T-cell (primary cell): ENCODE measurements at regions not wholly inside any gene's neighbourhood (a gene's known extent, or its start where the extent isn't known, plus 50 kb on each side); places are given as distances from the start of the nearest gene placed in this dataset.
"Not testable (repeated sequence)": the region's sequence is repeated elsewhere in the genome, so short reads cannot be mapped to it uniquely, and the experiment has no call there.

Source experiments
- ATAC-seq, 4 experiments: fragments of 200-7000 bp in 3 of 4; fragments of 150-1000 bp in 1 of 4; cut with Tn5 transposase; replicated peaks in 1 of 4; 1 replicate in 3 of 4; 2 replicates in 1 of 4; pipeline ENCODE4 v1.10.0; 2021; ENCODE audit warnings: moderate library complexity in 3 of 4, mild to moderate bottlenecking in 2 of 4, moderate number of reproducible peaks in 1 of 4
- CTCF ChIA-PET, 2 donors: fragments of 300-600 bp; sonication (Branson Sonifier 250); formaldehyde crosslinking; loops; one replicate each; lab custom pipeline; 2022; ENCODE audit warnings: antibody characterized with exemption in 2 of 2; lab: Charles Lee
- POLR2A ChIA-PET, 2 donors: fragments of 300-600 bp; sonication (Branson Sonifier 250); formaldehyde crosslinking; loops; one replicate each; lab custom pipeline; 2022; ENCODE audit warnings: antibody characterized with exemption in 2 of 2; lab: Charles Lee
- DNase-seq, 35 experiments: peaks; one replicate each; pipeline versions ENCODE4 v3.0.0 to v3.0.0-alpha.2; 2013 to 2023
- H3K27ac ChIP-seq: one replicate; pipeline ENCODE4 v1.5.1; 2013; ENCODE audit warnings: low read length
- H3K27me3 ChIP-seq, 2 experiments: replicated peaks in 1 of 2; 1 replicate in 1 of 2; 2 replicates in 1 of 2; pipeline versions ENCODE4 v1.6.1 to v1.7.0; 2013; ENCODE audit warnings: low read length in 1 of 2, mixed read lengths in 1 of 2; ENCODE audit not compliant: control insufficient read depth in 2 of 2, insufficient read depth in 2 of 2; ENCODE audit errors: extremely low read depth in 1 of 2
- H3K36me3 ChIP-seq, 2 donors: 1 replicate in 1 of 2; 2 replicates in 1 of 2; pipeline versions ENCODE4 v1.6.1 to v1.7.0; 2013; ENCODE audit warnings: low read length in 1 of 2; ENCODE audit not compliant: control insufficient read depth in 2 of 2, insufficient read depth in 1 of 2; ENCODE audit errors: extremely low read depth in 1 of 2
- H3K4me1 ChIP-seq, 2 experiments: 1 replicate in 1 of 2; 2 replicates in 1 of 2; pipeline versions ENCODE4 v1.6.1 to v1.7.0; 2013; ENCODE audit warnings: low read length in 2 of 2, mixed read lengths in 1 of 2; ENCODE audit not compliant: insufficient read depth in 2 of 2, control insufficient read depth in 1 of 2; ENCODE audit errors: extremely low read depth in 1 of 2
- H3K4me3 ChIP-seq, 2 donors: 1 replicate in 1 of 2; 2 replicates in 1 of 2; pipeline versions ENCODE4 v1.5.1 to v1.7.0; 2013; ENCODE audit warnings: mild to moderate bottlenecking in 2 of 2, low read length in 1 of 2, moderate library complexity in 1 of 2; ENCODE audit not compliant: control insufficient read depth in 1 of 2; ENCODE audit errors: extremely low read depth in 1 of 2
- H3K9me3 ChIP-seq: 2 replicates; pipeline ENCODE4 v1.7.0; 2013
- H3K27ac Mint-ChIP-seq, 2 donors: one replicate each; pipeline ENCODE4 v1.8.0; 2020 to 2021; ENCODE audit warnings: mild to moderate bottlenecking in 2 of 2, mixed read lengths in 2 of 2
- H3K27me3 Mint-ChIP-seq, 2 donors: one replicate each; pipeline ENCODE4 v1.8.0; 2021 to 2022; ENCODE audit warnings: mixed read lengths in 2 of 2
- H3K36me3 Mint-ChIP-seq: one replicate; pipeline ENCODE4 v1.8.0; 2021; ENCODE audit warnings: mixed read lengths
- H3K4me1 Mint-ChIP-seq, 3 donors: one replicate each; pipeline ENCODE4 v1.8.0; 2020 to 2022; ENCODE audit warnings: mixed read lengths in 3 of 3, mild to moderate bottlenecking in 1 of 3
- H3K4me3 Mint-ChIP-seq, 3 donors: one replicate each; pipeline ENCODE4 v1.8.0; 2020 to 2022; ENCODE audit warnings: mild to moderate bottlenecking in 3 of 3, mixed read lengths in 3 of 3, moderate library complexity in 3 of 3
- H3K9me3 Mint-ChIP-seq, 3 donors: one replicate each; pipeline ENCODE4 v1.8.0; 2020 to 2022; ENCODE audit warnings: mixed read lengths in 3 of 3
- WGBS: methylation state at CpG from one replicate; pipeline ENCODE4 v1.1.5; 2013; ENCODE audit warnings: missing lambda C conversion rate; ENCODE audit not compliant: insufficient coverage; 5-methylcytosine and 5-hydroxymethylcytosine counted together

- H3K27me3 Mint-ChIP-seq: peaks cover 0 to 20% of the 10 kb centered on the region in 2 donors
- H3K4me1 ChIP-seq: no peaks in the 10 kb centered on the region
- no peak overlapping the region for H3K27ac ChIP-seq
- ChIA-PET POLR2A (no interaction called here), CTCF (no interaction called here)
- H3K9me3 Mint-ChIP-seq: no peaks in the 10 kb centered on the region
- H3K4me1 Mint-ChIP-seq: no peaks in the 10 kb centered on the region
- H3K4me3 Mint-ChIP-seq: no peak overlapping the region
- ATAC-seq (no peak), DNase-seq (no peak)
- H3K36me3 Mint-ChIP-seq: no peaks in the 10 kb centered on the region
- no peak overlapping the region for H3K27ac Mint-ChIP-seq
- WGBS: no CpG with 5 or more reads among the region's 4 CpGs
- H3K4me3 ChIP-seq: no peak overlapping the region
- H3K36me3 ChIP-seq: no peaks in the 10 kb centered on the region
- no peaks in the 10 kb centered on the region for H3K27me3 ChIP-seq
- H3K9me3 ChIP-seq: no peaks in the 10 kb centered on the region
These were observed 270.8 kb upstream of the FGF13 start for GRCh38 chrX:138982365-138982764.

GRCh38 chrX:138964501-138964900, 253.0 kb upstream of the FGF13 start:
- CTCF ChIA-PET: no interaction called here
- WGBS: 83% methylated on average over 1 of the region's 4 CpGs
- Mint-ChIP-seq H3K27ac (no peak overlapping the region), H3K4me1 (no peaks in the 10 kb centered on the region), H3K36me3 (no peaks in the 10 kb centered on the region), H3K9me3 (no peaks in the 10 kb centered on the region), H3K27me3 (peaks cover 0 to 4% of the 10 kb centered on the region in 2 donors), H3K4me3 (no peak overlapping the region)
- H3K9me3 ChIP-seq: no peaks in the 10 kb centered on the region
- H3K27me3 ChIP-seq: no peaks in the 10 kb centered on the region
- H3K36me3 ChIP-seq: no peaks in the 10 kb centered on the region
- POLR2A ChIA-PET: no interaction called here
- no peaks in the 10 kb centered on the region for H3K4me1 ChIP-seq
- no peak overlapping the region for H3K27ac ChIP-seq
- no peak overlapping the region for H3K4me3 ChIP-seq
- no peak for ATAC-seq
- no peak for DNase-seq

- H3K27ac ChIP-seq, ATAC-seq, POLR2A ChIA-PET, H3K4me1 Mint-ChIP-seq, CTCF ChIA-PET, H3K27me3 Mint-ChIP-seq, H3K36me3 Mint-ChIP-seq, H3K27ac Mint-ChIP-seq, H3K27me3 ChIP-seq, H3K36me3 ChIP-seq, H3K9me3 Mint-ChIP-seq, H3K4me3 Mint-ChIP-seq, H3K4me1 ChIP-seq, H3K9me3 ChIP-seq, H3K4me3 ChIP-seq, DNase-seq: not testable (repeated sequence)
- no CpG with 5 or more reads among the region's 3 CpGs for WGBS
These were observed 250.9 kb upstream of the FGF13 start for GRCh38 chrX:138962419-138962818.

GRCh38 chrX:138954976-138955375, 243.5 kb upstream of the FGF13 start:
- Histone ChIP-seq H3K27ac (no peak overlapping the region), H3K36me3 (no peaks in the 10 kb centered on the region), H3K4me3 (no peak overlapping the region), H3K27me3 (no peaks in the 10 kb centered on the region), H3K9me3 (no peaks in the 10 kb centered on the region), H3K4me1 (no peaks in the 10 kb centered on the region)
- no CpG with 5 or more reads among the region's 5 CpGs for WGBS
- Mint-ChIP-seq H3K9me3 (no peaks in the 10 kb centered on the region), H3K27ac (no peak overlapping the region), H3K4me3 (no peak overlapping the region), H3K27me3 (peaks cover 0 to 9% of the 10 kb centered on the region in 2 donors), H3K36me3 (no peaks in the 10 kb centered on the region), H3K4me1 (no peaks in the 10 kb centered on the region)
- ChIA-PET CTCF (no interaction called here), POLR2A (no interaction called here)
- ATAC-seq (no peak), DNase-seq (no peak)

- Histone ChIP-seq H3K4me1 (no peaks in the 10 kb centered on the region), H3K4me3 (no peak overlapping the region), H3K27me3 (no peaks in the 10 kb centered on the region), H3K27ac (no peak overlapping the region), H3K36me3 (no peaks in the 10 kb centered on the region), H3K9me3 (no peaks in the 10 kb centered on the region)
- ChIA-PET POLR2A (no interaction called here), CTCF (no interaction called here)
- Mint-ChIP-seq H3K9me3 (peaks cover 0 to 1% (median 0%) of the 10 kb centered on the region in 3 donors), H3K27me3 (peaks cover 0 to 30% of the 10 kb centered on the region in 2 donors), H3K27ac (no peak overlapping the region), H3K36me3 (no peaks in the 10 kb centered on the region), H3K4me1 (no peaks in the 10 kb centered on the region), H3K4me3 (no peak overlapping the region)
- DNase-seq (no peak), ATAC-seq (no peak)
- no CpG with 5 or more reads among the region's 3 CpGs for WGBS
These were observed 235.4 kb upstream of the FGF13 start for GRCh38 chrX:138946926-138947325.

GRCh38 chrX:138945219-138945618, 233.7 kb upstream of the FGF13 start:
- ChIA-PET CTCF (no interaction called here), POLR2A (no interaction called here)
- Mint-ChIP-seq H3K36me3 (no peaks in the 10 kb centered on the region), H3K27ac (no peak overlapping the region), H3K27me3 (peaks cover 0 to 26% of the 10 kb centered on the region in 2 donors), H3K4me3 (no peak overlapping the region), H3K4me1 (no peaks in the 10 kb centered on the region), H3K9me3 (peaks cover 0 to 1% (median 0%) of the 10 kb centered on the region in 3 donors)
- DNase-seq: no peak
- WGBS: 40% methylated on average over 1 of the region's 6 CpGs
- no peaks in the 10 kb centered on the region for H3K4me1 ChIP-seq
- no peak for ATAC-seq
- no peaks in the 10 kb centered on the region for H3K36me3 ChIP-seq
- no peak overlapping the region for H3K27ac ChIP-seq
- no peak overlapping the region for H3K4me3 ChIP-seq
- H3K27me3 ChIP-seq: no peaks in the 10 kb centered on the region
- no peaks in the 10 kb centered on the region for H3K9me3 ChIP-seq

- POLR2A ChIA-PET: interaction anchor here in 1 of 2 donors (0.5 kb wide), 1 partner anchor 1453 kb away, joined by 3 read pairs; no protein-coding TSS in a partner anchor
- H3K4me1 Mint-ChIP-seq: no peaks in the 10 kb centered on the region
- no peaks in the 10 kb centered on the region for H3K36me3 Mint-ChIP-seq
These were observed 227.5 kb upstream of the FGF13 start for GRCh38 chrX:138939038-138939437.

More at GRCh38 chrX:138939038-138939437, 227.5 kb upstream of the FGF13 start:
- Histone ChIP-seq H3K4me1 (no peaks in the 10 kb centered on the region), H3K4me3 (no peak overlapping the region), H3K27me3 (no peaks in the 10 kb centered on the region), H3K9me3 (no peaks in the 10 kb centered on the region), H3K36me3 (no peaks in the 10 kb centered on the region), H3K27ac (no peak overlapping the region)
- no peak for DNase-seq
- Mint-ChIP-seq H3K27ac (no peak overlapping the region), H3K9me3 (no peaks in the 10 kb centered on the region), H3K4me3 (no peak overlapping the region), H3K27me3 (peaks cover 0 to 9% of the 10 kb centered on the region in 2 donors)
- CTCF ChIA-PET: interaction anchor here in 1 of 2 donors (0.5 kb wide), 1 partner anchor 254 kb away, joined by 3 read pairs; no protein-coding TSS in a partner anchor
- ATAC-seq: no peak
